Fibroblast of pulmonary artery (primary cell): ENCODE measurements at regions not wholly inside any gene's neighbourhood (a gene's known extent, or its start where the extent isn't known, plus 50 kb on each side); places are given as distances from the start of the nearest gene placed in this dataset.

Experiments used
- DNase-seq: peaks from one replicate; pipeline ENCODE4 v3.0.0-alpha.2; 2010; ENCODE audit warnings: low read depth
- H3K4me3 ChIP-seq: replicated peaks from 2 replicates; pipeline ENCODE4 v1.5.1; 2011; ENCODE audit warnings: low read depth, mild to moderate bottlenecking, control low read depth, low read length, moderate library complexity
- CTCF ChIP-seq: IDR thresholded peaks from 2 replicates; pipeline ENCODE4 v1.5.1; 2011; ENCODE audit warnings: mild to moderate bottlenecking, control low read depth, low read length, inconsistent platforms; ENCODE audit errors: missing control alignments

GRCh38 chr3:111012388-111013248, 59.0 kb upstream of the NECTIN3 start:
- no peak for DNase-seq
- no peak overlapping the region for H3K4me3 ChIP-seq
- TF ChIP-seq CTCF: no peak
